Breast epithelium (tissue), 3 donors: ENCODE measurements at regions not wholly inside any gene's neighbourhood (a gene's known extent, or its start where the extent isn't known, plus 50 kb on each side); places are given as distances from the start of the nearest gene placed in this dataset.

ENCODE experiments used
- POLR2A ChIP-seq: fragments of 450-650 bp; IDR thresholded peaks from one replicate; pipeline ENCODE4 v1.6.1; 2016; ENCODE audit warnings: antibody characterized with exemption, mild to moderate bottlenecking, moderate library complexity
- POLR2AphosphoS5 ChIP-seq, 3 donors: sonication (generic); formaldehyde crosslinking; IDR thresholded peaks; one replicate each; pipeline ENCODE4 v1.6.1; 2017; ENCODE audit warnings: antibody characterized with exemption in 3 of 3
- TF ChIP-seq, protein P1 (sequence below), 3 donors: fragments of 450-650 bp; IDR thresholded peaks; one replicate each; pipeline ENCODE4 v1.5.1; 2016 to 2017; ENCODE audit warnings: antibody characterized with exemption in 3 of 3, mild to moderate bottlenecking in 3 of 3, moderate library complexity in 3 of 3

DNA sequence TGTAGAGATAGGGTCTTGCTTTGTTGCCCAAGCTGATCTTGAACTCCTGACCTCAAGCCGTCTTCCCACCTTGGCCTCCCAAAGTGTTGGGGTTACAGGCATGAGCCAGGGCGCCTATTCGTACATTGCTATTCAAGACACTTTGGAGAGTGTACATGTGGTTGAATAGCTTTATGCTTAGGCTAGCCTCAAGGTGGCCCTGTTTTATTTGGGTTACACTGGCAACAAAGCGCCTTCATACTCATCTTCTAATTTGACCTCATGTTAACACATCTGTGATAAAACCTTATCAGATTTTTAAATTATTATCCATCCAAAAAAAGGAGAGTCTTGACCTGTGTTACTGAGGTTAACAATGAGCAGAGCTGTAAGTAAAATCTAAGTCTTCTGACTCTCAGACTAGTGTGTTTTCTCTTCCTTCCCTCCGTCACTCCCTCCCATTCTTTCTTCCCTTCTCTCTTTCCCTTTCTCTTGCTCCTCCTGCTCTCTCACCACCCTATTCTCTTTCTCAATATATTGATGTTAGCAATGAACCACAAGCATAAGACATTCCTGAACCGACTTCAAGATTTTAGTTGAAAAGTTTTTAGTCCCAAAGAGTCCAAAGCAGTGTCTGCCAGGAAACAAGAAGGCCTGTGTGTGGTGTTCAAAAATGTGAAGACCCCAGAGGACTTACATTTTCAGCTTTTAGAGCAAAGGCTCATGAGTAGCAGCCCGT is 603.7 kb upstream of the CFAP20DC start:
- TF ChIP-seq, protein P1, sequence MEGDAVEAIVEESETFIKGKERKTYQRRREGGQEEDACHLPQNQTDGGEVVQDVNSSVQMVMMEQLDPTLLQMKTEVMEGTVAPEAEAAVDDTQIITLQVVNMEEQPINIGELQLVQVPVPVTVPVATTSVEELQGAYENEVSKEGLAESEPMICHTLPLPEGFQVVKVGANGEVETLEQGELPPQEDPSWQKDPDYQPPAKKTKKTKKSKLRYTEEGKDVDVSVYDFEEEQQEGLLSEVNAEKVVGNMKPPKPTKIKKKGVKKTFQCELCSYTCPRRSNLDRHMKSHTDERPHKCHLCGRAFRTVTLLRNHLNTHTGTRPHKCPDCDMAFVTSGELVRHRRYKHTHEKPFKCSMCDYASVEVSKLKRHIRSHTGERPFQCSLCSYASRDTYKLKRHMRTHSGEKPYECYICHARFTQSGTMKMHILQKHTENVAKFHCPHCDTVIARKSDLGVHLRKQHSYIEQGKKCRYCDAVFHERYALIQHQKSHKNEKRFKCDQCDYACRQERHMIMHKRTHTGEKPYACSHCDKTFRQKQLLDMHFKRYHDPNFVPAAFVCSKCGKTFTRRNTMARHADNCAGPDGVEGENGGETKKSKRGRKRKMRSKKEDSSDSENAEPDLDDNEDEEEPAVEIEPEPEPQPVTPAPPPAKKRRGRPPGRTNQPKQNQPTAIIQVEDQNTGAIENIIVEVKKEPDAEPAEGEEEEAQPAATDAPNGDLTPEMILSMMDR (IDR thresholded peaks at IDR 0.05): no peak
- no peak for TF ChIP-seq POLR2A
- TF ChIP-seq POLR2AphosphoS5 (IDR thresholded peaks at IDR 0.05): no peak
